Activated CD4-positive, alpha-beta T cell treated with anti-CD3 and anti-CD28 coated beads, Interleukin-2, amount 50 U/mL, for 16 hours (primary cell): ENCODE measurements at regions not wholly inside any gene's neighbourhood (a gene's known extent, or its start where the extent isn't known, plus 50 kb on each side); places are given as distances from the start of the nearest gene placed in this dataset.

Experiments used
- DNase-seq: peaks from one replicate; pipeline ENCODE4 v3.0.0-alpha.2; 2020

- DNase-seq = no peak
These were observed 139.7 kb downstream of the TUSC7 start for GRCh38 chr3:116849261-116849688.

- no peak for DNase-seq
These were observed 143.2 kb downstream of the TUSC7 start for GRCh38 chr3:116852803-116853202.

- no peak for DNase-seq
These were observed 153.7 kb downstream of the TUSC7 start for GRCh38 chr3:116863270-116863770.

- no peak for DNase-seq
These were observed 154.4 kb downstream of the TUSC7 start for GRCh38 chr3:116863822-116864589.

GRCh38 chr3:116864590-116864927, 155.0 kb downstream of the TUSC7 start:
- DNase-seq = no peak

- no peak for DNase-seq
These were observed 160.8 kb downstream of the TUSC7 start for GRCh38 chr3:116870379-116870778.

GRCh38 chr3:116871905-116872304, 162.3 kb downstream of the TUSC7 start:
- DNase-seq = no peak

- no peak for DNase-seq
These were observed 163.1 kb downstream of the TUSC7 start for GRCh38 chr3:116872688-116873087.

GRCh38 chr3:116873142-116873541, 163.6 kb downstream of the TUSC7 start:
- no peak for DNase-seq

GRCh38 chr3:116877968-116878367, 168.4 kb downstream of the TUSC7 start:
- no peak for DNase-seq

GRCh38 chr3:116886202-116886893, 176.8 kb downstream of the TUSC7 start:
- DNase-seq = no peak

GRCh38 chr3:116896116-116896515, 186.5 kb downstream of the TUSC7 start:
- no peak for DNase-seq

GRCh38 chr3:116897382-116897781, 187.8 kb downstream of the TUSC7 start:
- no peak for DNase-seq

GRCh38 chr3:116899253-116899652, 189.7 kb downstream of the TUSC7 start:
- no peak for DNase-seq

GRCh38 chr3:116905334-116905733, 195.8 kb downstream of the TUSC7 start:
- no peak for DNase-seq

GRCh38 chr3:116905794-116906193, 196.2 kb downstream of the TUSC7 start:
- no peak for DNase-seq

- no peak for DNase-seq
These were observed 202.5 kb downstream of the TUSC7 start for GRCh38 chr3:116912116-116912515.

GRCh38 chr3:116914004-116914403, 204.4 kb downstream of the TUSC7 start:
- DNase-seq = no peak

- DNase-seq = no peak
These were observed 207.3 kb downstream of the TUSC7 start for GRCh38 chr3:116916836-116917235.

GRCh38 chr3:116920826-116921610, 211.4 kb downstream of the TUSC7 start:
- DNase-seq = no peak

GRCh38 chr3:116927918-116928317, 218.3 kb downstream of the TUSC7 start:
- no peak for DNase-seq

- DNase-seq = no peak
These were observed 220.1 kb downstream of the TUSC7 start for GRCh38 chr3:116929505-116930222.

- no peak for DNase-seq
These were observed 221.2 kb downstream of the TUSC7 start for GRCh38 chr3:116930786-116931185.
